Body of pancreas (tissue), 4 donors: ENCODE measurements at regions not wholly inside any gene's neighbourhood (a gene's known extent, or its start where the extent isn't known, plus 50 kb on each side); places are given as distances from the start of the nearest gene placed in this dataset.

ENCODE experiments used
- POLR2A ChIP-seq, 3 donors: fragments of 450-650 bp; IDR thresholded peaks; one replicate each; pipeline ENCODE4 v1.6.1; 2016; ENCODE audit warnings: antibody characterized with exemption in 3 of 3, mild to moderate bottlenecking in 2 of 3
- TF ChIP-seq, protein P1 (sequence below), 7 experiments: fragments of 450-650 bp in 4 of 7; fragments of 200-600 bp in 3 of 7; sonication (generic) in 3 of 7; IDR thresholded peaks; one replicate each; pipeline ENCODE4 v1.5.1; 2016 to 2019; ENCODE audit warnings: antibody characterized with exemption in 7 of 7

DNA sequence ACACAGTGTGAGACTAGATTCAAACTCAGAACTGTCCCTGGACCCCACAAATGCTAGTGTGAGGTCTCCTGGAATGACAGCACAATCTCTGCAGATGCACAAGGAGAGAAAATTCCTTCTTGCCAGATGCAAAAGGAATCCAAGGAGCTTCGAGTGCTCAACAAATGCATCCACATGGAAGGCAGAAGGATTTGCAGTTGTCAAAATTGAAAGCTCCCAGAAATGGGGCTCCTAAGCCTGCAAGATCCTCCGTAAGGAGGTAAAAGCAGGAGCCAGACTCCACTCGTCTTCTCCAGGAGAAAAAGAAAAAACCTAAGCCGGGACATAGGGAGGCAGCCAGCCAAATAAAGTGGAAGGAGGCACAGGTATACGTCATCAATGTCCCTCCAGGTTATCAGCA is 355.0 kb upstream of the KLHL29 start:
- TF ChIP-seq, protein P1, sequence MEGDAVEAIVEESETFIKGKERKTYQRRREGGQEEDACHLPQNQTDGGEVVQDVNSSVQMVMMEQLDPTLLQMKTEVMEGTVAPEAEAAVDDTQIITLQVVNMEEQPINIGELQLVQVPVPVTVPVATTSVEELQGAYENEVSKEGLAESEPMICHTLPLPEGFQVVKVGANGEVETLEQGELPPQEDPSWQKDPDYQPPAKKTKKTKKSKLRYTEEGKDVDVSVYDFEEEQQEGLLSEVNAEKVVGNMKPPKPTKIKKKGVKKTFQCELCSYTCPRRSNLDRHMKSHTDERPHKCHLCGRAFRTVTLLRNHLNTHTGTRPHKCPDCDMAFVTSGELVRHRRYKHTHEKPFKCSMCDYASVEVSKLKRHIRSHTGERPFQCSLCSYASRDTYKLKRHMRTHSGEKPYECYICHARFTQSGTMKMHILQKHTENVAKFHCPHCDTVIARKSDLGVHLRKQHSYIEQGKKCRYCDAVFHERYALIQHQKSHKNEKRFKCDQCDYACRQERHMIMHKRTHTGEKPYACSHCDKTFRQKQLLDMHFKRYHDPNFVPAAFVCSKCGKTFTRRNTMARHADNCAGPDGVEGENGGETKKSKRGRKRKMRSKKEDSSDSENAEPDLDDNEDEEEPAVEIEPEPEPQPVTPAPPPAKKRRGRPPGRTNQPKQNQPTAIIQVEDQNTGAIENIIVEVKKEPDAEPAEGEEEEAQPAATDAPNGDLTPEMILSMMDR (IDR thresholded peaks at IDR 0.05): no peak
- no peak for TF ChIP-seq POLR2A (IDR thresholded peaks at IDR 0.05)
